Effector memory CD4-positive, alpha-beta T cell (primary cell): ENCODE measurements at regions not wholly inside any gene's neighbourhood (a gene's known extent, or its start where the extent isn't known, plus 50 kb on each side); places are given as distances from the start of the nearest gene placed in this dataset.

Source experiments
- DNase-seq, 3 donors: peaks; one replicate each; pipeline ENCODE4 v3.0.0-alpha.2; 2020
- H3K27ac ChIP-seq: 2 replicates; pipeline ENCODE4 v1.7.0; 2013; ENCODE audit warnings: mild to moderate bottlenecking, low read length, moderate library complexity; ENCODE audit not compliant: insufficient read depth, poor library complexity, severe bottlenecking
- H3K27me3 ChIP-seq: replicated peaks from 2 replicates; pipeline ENCODE4 v1.7.0; 2013; ENCODE audit warnings: mild to moderate bottlenecking, low read length; ENCODE audit not compliant: insufficient read depth, control insufficient read depth, poor library complexity, severe bottlenecking
- H3K36me3 ChIP-seq: 2 replicates; pipeline ENCODE4 v1.7.0; 2013; ENCODE audit warnings: mild to moderate bottlenecking, low read length, moderate library complexity; ENCODE audit not compliant: control insufficient read depth, insufficient read depth
- H3K4me1 ChIP-seq: 2 replicates; pipeline ENCODE4 v1.7.0; 2013; ENCODE audit warnings: low read length, mild to moderate bottlenecking; ENCODE audit not compliant: control insufficient read depth, insufficient read depth, poor library complexity, severe bottlenecking
- H3K4me3 ChIP-seq: 2 replicates; pipeline ENCODE4 v1.7.0; 2013; ENCODE audit warnings: low read length, low read depth, mild to moderate bottlenecking; ENCODE audit not compliant: insufficient read depth, poor library complexity, severe bottlenecking
- H3K9me3 ChIP-seq: 2 replicates; pipeline ENCODE4 v1.7.0; 2013; ENCODE audit warnings: mild to moderate bottlenecking, low read length, moderate library complexity; ENCODE audit not compliant: control insufficient read depth

- no peaks in the 10 kb centered on the region for H3K9me3 ChIP-seq
These were observed 281.9 kb upstream of the FN1 start for GRCh38 chr2:215717501-215718381.

DNA sequence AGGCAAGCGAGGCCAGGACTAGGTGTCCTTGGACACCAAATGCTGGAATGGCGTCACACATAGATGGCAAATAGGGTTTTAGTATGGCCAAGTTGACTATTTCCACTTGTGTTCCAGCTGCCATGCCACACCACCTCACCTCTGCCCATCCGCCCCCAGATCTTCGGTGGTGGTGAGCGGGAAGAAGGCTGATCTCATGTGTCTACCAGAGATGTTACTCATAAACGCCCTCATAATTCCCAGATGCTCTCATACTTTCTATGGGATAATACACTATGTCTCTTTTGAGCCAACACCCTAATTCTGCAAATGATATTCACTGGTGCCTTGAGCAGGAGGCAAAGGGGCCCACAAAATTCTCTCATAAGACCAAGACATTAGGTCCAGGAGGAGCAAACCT lies 281.1 kb upstream of the FN1 start:
- Histone ChIP-seq H3K4me3 (no peak overlapping the region), H3K4me1 (no peaks in the 10 kb centered on the region), H3K27me3 (no peaks in the 10 kb centered on the region), H3K36me3 (no peaks in the 10 kb centered on the region), H3K9me3 (no peaks in the 10 kb centered on the region), H3K27ac (no peak overlapping the region)
- DNase-seq, result no peak

More at GRCh38 chr2:215717501-215718381, 281.9 kb upstream of the FN1 start:
- no peaks in the 10 kb centered on the region for H3K36me3 ChIP-seq
- no peaks in the 10 kb centered on the region for H3K4me1 ChIP-seq
- no peak overlapping the region for H3K27ac ChIP-seq
- no peak overlapping the region for H3K4me3 ChIP-seq
- no peaks in the 10 kb centered on the region for H3K27me3 ChIP-seq
- no peak for DNase-seq

DNA sequence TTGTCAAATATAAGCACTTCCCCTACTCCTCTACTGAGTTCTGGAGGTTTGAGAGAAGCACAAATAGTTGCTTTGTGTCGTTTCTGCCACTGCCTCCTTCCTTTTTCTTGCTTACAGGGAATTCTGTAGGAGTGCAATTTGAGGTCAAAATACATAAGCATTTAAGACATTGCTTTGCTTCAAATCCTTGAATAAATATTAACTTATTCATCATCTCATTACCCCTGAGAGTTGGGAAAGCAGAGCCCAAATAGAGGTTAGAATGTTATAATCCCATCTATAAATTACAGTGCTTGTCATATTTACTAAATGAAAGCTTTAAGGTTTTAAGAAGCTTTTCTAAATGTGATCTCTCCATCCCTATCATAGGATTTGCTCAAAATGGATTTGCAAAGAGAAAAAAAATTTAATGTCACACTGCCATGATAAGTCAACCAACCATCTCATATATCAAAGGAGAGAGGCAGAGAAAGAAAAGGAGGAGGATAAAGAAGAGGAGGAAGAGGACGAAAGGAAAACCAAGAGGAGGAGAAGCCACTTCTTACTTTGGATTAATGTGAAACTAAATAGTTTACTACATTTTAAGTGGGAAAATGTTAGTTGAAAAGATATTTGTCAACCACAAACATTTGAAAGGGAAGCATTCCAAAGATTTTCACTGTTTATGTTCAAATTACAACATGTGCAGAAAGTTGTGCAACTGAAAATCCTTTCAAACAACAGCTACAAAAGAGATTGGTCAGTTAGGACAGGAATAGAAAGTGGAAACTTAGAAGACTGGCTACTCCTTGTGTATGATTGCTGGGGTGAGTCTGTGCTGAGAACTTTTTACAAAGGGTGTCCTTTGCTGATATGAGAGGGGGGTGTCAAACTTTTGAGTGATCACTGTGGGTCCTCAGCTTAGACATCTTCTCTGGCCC lies 277.3 kb upstream of the FN1 start:
- Histone ChIP-seq H3K27ac (no peak overlapping the region), H3K9me3 (no peaks in the 10 kb centered on the region), H3K36me3 (no peaks in the 10 kb centered on the region), H3K4me3 (no peak overlapping the region), H3K4me1 (no peaks in the 10 kb centered on the region), H3K27me3 (no peaks in the 10 kb centered on the region)
- no peak for DNase-seq

- DNase-seq, result no peak
- no peaks in the 10 kb centered on the region for H3K36me3 ChIP-seq
- no peak overlapping the region for H3K27ac ChIP-seq
- H3K4me1 ChIP-seq, result no peaks in the 10 kb centered on the region
- H3K9me3 ChIP-seq, result no peaks in the 10 kb centered on the region
- H3K4me3 ChIP-seq, result no peak overlapping the region
- no peaks in the 10 kb centered on the region for H3K27me3 ChIP-seq
These were observed 276.5 kb upstream of the FN1 start for GRCh38 chr2:215712219-215712868.

GRCh38 chr2:215711471-215712034 lies 275.7 kb upstream of the FN1 start:
- Histone ChIP-seq H3K27me3 (no peaks in the 10 kb centered on the region), H3K9me3 (no peaks in the 10 kb centered on the region), H3K4me1 (no peaks in the 10 kb centered on the region), H3K4me3 (no peak overlapping the region), H3K36me3 (no peaks in the 10 kb centered on the region), H3K27ac (no peak overlapping the region)
- no peak for DNase-seq

GRCh38 chr2:215707608-215708007 lies 271.7 kb upstream of the FN1 start:
- no peaks in the 10 kb centered on the region for H3K9me3 ChIP-seq
- H3K36me3 ChIP-seq, result no peaks in the 10 kb centered on the region
- no peaks in the 10 kb centered on the region for H3K4me1 ChIP-seq
- no peak overlapping the region for H3K4me3 ChIP-seq
- no peak overlapping the region for H3K27ac ChIP-seq
- DNase-seq, result no peak
- no peaks in the 10 kb centered on the region for H3K27me3 ChIP-seq

GRCh38 chr2:215705771-215706361 lies 270.0 kb upstream of the FN1 start:
- no peaks in the 10 kb centered on the region for H3K4me1 ChIP-seq
- no peak overlapping the region for H3K4me3 ChIP-seq
- H3K27me3 ChIP-seq, result no peaks in the 10 kb centered on the region
- no peaks in the 10 kb centered on the region for H3K9me3 ChIP-seq
- no peak for DNase-seq
- H3K27ac ChIP-seq, result no peak overlapping the region
- no peaks in the 10 kb centered on the region for H3K36me3 ChIP-seq

- Histone ChIP-seq H3K36me3 (no peaks in the 10 kb centered on the region), H3K4me1 (no peaks in the 10 kb centered on the region), H3K27ac (no peak overlapping the region), H3K27me3 (no peaks in the 10 kb centered on the region), H3K4me3 (no peak overlapping the region), H3K9me3 (no peaks in the 10 kb centered on the region)
- no peak for DNase-seq
These were observed 269.4 kb upstream of the FN1 start for GRCh38 chr2:215705281-215705680.

GRCh38 chr2:215702116-215702902 lies 266.4 kb upstream of the FN1 start:
- Histone ChIP-seq H3K4me3 (no peak overlapping the region), H3K4me1 (no peaks in the 10 kb centered on the region), H3K27me3 (no peaks in the 10 kb centered on the region), H3K27ac (no peak overlapping the region), H3K9me3 (no peaks in the 10 kb centered on the region), H3K36me3 (no peaks in the 10 kb centered on the region)
- DNase-seq, result no peak
